HG02973 (cell line): ENCODE measurements at regions not wholly inside any gene's neighbourhood (a gene's known extent, or its start where the extent isn't known, plus 50 kb on each side); places are given as distances from the start of the nearest gene placed in this dataset.

Experiments used
- ATAC-seq: cut with Tn5 transposase; IDR thresholded peaks from one replicate; pipeline ENCODE4 v1.9.1; 2021; ENCODE audit warnings: moderate library complexity; ENCODE audit not compliant: unreplicated experiment

DNA sequence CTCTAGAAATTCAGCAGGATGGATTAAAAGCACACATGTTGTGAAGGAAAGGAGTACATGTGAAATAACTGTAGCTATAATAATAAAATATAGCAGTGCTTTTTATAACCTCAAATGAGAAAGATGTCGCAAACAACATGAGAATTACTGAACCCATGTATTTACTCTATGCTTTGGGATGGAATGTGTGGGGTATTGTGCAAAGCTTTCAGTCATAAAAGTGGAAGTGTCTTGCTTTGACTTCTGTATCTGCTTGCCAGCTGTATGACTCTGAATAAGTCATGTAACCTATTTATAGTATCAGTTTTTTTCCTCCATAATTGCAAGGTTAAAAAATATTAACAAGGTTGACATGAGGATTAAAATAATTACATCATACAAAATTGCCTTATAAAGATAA lies 519.3 kb upstream of the CADM2 start:
- no peak for ATAC-seq

DNA sequence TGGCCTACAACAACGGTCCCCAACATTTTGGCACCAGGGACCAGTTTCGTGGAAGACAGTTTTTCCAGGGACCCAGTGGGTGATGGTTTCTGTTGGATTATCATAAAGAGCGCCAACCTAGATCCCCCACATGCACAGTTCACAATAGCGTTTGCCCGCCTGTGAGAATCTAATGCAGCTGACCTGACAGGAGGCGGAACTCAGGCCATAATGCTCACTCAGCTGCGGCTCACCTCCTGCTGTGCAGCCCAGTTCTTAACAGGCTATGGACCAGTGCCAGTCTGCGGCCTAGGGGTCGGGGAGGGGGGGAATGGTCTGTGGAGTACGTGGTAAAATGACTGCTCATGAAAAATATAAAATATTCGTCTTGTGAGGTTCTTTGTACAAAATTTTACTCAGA lies 518.5 kb upstream of the CADM2 start:
- no peak for ATAC-seq

DNA sequence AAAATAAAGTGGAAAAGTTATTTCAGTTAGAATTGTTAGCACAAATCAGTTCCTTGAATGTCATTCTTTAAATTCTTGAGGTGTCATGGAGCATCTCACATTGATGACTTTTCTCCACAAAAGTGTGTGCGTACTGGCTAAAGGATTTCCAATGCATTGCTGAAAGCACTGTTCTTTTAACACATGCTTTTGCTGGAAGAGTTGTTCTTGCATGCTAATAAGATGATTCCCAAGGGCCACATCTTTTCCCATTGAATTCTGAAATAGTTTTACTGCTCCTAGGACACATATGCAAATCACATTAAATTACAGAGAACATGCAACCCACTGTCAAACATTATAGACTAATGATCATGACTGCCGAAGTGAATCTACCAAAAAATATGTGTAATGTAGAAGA lies 516.3 kb upstream of the CADM2 start:
- ATAC-seq, result no peak

DNA sequence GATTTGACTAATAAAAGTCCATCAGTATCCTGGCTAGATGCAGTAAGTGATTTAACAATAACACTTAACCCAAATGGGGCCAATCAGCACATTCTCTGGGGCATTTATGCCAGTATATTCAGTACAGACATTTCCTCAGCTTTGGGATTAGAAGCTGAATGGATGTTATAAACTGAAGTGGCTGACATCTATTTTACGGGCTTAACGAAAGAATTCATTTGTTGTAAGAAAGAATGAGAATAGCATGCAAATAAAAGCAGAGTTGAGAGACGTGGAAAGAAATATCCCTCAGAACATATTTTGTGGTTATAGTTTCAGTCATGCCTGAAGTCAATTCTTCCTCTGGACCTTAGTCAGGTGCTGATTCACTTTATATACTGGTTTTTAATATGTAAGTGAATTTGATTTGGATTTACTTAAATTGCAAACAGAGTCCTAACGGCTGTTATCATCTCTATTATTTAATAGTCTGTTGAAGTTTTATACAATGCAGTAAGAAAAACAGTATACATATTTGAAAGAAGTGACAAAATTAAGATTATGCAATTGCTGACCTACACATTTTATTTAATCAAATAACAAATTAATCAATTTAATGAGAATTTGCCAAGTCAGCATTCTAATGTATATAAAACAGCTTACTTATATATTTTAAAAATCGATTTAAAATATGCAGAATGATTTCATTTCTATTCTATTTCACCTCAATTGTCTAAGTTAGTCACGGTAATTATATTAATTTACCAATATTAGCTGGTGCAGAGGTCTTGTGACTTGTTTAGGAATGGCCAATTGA lies 513.9 kb upstream of the CADM2 start:
- ATAC-seq, result no peak

DNA sequence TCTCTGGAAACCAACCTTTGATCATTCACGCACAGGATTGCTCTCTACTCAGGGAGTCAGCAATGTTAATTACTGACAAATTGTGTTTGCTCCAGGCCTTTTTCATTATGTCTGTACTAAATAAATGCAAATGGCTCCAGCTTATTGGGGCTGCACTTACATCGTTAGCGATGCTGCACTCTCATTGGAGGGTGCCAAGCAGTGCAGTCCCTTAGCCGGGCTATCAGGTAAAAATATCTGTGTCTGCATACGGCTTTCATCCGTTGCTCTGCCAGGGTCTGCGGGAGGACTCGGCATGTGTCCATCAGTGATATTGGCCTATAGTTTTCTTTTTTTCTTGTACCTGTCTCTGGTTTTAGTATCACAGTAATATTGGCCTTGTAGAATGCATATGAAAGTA lies 471.5 kb upstream of the CADM2 start:
- ATAC-seq, result no peak

DNA sequence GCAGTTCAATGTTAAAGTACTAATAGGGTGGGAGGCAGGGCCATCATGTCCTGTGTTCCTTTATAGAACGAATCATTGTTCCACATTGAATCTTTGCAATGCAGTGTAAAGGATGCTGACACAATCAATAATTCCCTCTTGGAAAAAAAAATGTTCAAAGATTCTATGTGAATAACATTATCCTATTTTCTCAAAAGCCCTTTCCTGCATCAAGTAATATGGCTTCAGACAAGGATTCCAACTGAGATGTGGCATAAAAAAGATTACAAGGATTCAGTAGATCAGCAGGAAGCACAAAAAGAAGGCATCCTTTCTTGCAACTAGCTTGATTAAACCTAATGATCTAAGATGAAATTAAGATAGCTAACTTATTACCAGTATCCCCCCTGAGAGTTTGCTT lies 454.0 kb upstream of the CADM2 start:
- ATAC-seq, result no peak

DNA sequence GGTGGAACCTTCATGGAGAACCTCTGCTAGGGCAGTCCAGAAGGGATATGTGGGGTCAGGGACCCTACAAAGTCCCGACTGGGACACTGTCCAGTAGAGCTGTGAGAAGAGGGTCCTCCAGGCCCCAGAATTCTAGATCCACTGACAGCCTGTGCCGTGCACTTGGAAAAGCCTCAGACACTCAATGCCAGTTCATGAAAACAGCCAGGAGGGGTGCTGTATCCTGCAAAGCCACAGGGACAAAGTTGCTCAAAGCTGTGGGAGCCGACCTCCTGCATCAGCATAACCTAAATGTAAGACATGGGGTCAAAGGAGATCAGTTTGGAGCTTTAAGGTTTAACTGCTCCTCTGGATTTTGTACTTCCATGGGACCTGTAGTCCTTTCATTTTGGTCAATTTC lies 448.8 kb upstream of the CADM2 start:
- ATAC-seq, result no peak

DNA sequence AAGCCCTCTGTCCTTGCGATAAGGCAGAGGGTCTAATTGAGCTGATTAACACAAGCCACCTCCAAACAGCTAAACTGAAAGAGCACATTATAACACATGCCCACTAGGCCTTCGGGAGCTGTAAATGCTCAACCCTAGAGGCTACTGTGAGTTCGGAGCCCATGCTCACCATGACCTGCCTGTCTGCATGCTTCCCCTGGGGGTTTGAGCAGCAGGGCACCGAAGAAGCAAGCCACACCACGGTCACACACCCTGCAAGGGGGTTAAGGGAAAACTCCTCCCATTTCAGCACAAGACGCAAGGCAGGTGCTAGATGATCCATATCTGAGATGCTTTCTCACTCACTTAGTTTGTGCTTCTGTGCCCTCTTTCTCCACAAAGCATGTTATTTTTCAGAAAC lies 435.9 kb upstream of the CADM2 start:
- ATAC-seq, result no peak

DNA sequence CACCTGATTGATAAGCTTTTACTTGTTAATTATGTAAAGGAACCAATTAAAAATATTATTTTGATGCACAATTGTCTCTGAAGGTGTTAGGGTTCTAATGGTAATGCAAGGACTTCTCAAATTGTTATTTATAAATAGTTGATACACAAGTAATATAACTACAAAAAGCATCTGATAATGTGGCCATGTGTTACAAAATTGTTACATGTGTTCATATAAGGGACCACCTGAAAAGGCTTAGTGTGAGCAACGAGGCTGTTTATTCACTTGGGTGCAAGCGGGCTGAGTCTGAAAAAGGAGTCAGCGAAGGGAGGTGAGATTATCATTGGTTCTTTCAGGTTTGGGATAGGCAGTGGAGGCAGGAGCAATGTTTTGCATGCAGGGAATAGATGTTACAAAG lies 421.9 kb upstream of the CADM2 start:
- ATAC-seq, result no peak

DNA sequence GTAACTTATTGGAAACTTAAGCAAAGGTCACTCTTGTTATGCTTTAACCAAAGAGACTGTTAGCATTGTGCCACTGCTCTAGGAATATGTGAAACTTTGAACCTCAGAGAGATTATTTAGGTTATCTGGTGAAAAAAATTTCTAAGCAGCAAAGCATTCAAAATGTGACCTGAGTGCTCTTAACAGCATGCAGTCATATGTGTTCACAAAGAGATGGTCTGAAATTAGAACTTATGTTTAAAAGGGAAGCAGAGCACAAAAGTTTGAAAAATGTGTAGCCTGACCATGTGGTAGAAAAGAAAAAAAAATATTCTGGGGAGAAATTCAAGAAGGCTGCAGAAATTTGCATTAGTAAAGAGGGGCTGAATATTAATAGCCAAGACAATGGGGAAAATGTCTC lies 420.2 kb upstream of the CADM2 start:
- no peak for ATAC-seq

DNA sequence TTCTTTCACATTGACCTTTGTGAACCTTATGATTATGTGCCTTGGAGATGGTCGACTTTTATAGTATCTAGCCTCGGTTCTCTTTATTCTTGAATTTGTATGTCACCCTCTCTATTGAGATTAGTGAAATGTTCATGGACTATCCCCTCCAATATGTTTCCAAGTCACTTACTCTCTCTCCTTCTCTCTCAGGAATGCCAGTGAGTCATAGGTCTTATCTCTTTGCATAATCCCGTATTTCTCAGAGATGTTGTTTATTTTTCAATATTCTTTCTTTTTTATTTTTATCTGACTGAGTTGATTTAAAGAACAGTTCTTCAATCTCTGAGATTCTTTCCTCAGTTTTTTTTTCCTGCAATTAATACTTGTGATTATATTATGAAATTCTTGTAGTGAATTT lies 411.6 kb upstream of the CADM2 start:
- no peak for ATAC-seq

DNA sequence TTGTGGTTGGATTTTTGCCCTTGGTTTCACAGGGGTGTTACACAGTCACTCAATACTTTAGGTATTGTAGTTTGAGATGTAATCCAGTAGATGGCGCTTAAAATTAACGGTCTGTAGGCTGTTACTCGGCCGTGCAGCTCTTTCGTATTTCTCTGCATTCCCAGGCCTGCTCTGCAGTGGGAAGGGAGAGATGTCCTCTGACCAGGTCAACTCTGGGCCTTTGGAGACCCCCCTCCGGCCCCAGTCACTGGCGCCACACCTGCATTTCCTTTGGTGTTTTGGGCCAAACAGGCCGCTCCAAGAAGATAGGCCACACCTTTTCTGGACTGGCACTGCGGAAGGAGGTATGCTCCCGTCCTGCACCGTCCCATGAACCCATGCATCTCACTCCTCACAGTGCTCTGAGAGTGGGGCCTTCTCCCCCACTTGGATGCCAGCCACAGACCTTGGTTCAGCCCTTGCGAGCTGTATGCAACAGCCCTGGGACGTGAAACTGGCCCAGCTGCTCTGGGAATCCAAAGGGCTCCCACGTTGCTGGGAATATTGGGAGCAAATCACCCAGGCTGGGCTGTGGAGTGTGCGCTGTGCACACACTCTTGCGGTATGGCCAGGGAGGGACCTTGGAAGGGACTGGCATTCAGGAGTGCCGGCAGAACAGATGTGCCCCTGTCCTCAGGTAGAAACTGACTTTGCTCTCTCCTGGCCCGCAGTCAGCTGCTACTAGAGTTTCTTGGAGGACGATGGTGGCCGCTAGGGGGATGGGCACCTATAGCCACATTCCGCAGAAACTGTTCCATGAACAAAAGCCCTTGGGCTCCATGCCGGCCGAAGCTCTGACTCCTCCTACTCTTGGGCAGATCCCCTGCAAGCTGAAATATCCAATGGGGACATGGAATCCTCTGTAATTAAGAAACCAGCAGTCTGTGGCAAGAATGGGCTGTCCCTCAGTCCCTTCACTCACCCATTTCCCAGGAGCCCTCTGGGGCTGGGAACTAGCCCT lies 410.5 kb upstream of the CADM2 start:
- ATAC-seq, result peak; percentile 84

DNA sequence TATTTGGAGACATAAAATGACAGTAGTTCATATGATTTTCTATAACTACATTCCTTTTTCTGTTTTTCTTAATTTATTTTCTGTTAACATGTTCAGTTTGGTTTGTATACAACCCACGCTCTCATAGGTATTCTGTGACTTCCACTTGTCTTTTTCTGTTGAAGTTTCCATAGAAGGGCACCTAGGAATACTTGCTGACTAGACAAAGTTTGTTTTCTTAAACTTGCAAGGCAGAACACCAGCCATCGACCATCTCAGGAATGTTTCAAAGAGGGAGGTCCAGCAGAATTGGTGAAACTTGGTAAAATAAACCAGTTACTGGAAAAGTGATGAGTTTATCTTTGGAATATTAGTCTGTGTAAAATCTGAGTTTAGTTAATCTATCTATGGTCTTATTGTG lies 403.2 kb upstream of the CADM2 start:
- ATAC-seq, result no peak

DNA sequence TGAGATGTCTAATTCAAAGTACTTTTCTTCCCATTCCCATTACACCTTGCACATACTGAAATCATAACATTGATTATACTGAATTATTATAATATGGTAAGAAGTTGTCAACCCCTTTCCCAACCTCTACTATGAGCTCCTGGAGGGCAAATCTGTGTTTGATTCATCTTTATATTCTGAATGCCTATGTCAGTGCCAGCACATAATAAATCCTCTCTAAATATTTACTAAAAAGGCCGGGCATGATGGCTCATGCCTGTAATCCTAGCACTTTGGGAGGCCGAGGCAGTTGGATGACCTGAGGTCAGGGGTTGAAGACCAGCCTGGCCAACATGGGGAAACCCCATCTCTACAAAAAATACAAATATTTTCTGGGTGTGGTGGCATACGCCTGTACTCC lies 392.5 kb upstream of the CADM2 start:
- no peak for ATAC-seq

DNA sequence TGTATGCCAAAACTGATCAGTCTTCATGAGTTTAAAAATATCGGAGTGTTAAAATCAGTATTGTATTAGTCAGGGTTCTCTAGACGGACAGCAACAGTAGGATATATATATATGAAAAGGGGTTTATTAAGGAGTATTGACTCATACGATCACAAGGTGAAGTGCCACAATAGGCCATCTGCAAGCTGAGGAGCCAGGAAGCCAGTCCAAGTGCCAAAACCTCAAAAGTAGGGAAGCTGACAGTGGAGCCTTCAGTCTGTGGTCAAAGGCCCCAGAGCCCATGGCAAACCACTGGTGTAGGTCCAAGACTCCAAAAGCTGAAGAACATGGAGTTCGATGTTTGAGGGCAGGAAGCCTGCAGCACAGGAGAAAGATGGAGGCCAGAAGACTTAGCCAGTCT lies 391.0 kb upstream of the CADM2 start:
- ATAC-seq, result no peak

DNA sequence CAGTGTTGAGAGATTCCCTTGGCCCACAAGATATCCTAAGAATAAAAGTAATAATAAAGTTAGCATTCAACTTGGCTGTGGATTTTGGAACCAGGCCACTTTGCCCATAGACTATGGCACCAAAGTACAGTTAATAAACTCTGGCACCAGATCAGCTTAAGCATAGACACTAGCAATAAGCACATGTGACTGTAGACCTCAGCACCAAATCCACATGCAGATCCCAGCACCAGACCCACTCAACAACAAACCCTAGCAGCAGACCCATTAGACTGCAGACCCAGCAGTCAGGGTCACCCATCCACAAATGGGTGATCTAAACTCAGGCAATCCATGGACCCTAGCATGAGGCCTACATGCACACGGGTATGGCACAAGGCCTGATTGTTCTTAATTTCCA lies 384.8 kb upstream of the CADM2 start:
- no peak for ATAC-seq

DNA sequence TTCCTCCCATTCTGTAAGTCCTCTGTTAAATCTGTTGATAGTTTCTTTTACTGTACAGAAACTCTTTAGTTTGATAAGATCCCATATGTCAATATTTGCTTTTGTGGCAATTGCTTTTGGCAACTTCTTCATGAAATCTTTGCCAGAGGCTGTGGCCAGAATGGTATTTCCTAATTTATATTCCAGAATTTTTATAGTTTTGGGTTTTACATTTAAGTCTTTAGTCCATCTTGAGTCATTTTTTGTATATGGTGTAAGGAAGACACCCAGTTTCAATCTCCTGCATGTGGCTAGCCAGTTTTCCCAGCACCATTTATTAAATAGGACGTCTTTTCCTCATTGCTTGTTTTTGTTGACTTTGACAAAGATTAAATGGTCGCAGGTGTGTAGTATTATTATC lies 372.4 kb upstream of the CADM2 start:
- no peak for ATAC-seq

DNA sequence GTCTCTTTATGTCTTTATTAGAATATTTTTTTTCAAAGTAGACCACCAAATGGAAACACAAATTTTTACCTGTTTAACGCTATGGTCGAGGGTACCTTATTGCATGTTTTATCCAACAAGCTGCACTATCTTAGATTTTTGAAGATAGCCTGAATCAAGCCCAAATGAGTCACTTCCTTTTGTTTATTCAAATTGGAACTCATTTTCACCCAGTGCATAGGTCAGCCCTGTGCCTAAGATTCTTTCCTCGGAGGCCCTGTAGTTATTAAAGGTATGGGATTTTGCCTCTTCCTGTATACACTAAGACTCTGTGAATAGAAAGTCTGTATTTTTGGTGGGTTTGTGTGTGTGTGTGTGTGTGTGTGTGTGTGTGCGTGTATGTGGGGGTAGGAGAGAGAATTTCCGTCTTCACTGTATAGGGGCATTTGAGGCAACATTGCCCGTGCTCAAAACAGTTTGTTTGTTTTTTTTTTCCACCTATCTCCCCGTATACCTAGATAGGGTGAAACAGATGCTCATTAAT lies 358.0 kb upstream of the CADM2 start:
- ATAC-seq, result no peak

DNA sequence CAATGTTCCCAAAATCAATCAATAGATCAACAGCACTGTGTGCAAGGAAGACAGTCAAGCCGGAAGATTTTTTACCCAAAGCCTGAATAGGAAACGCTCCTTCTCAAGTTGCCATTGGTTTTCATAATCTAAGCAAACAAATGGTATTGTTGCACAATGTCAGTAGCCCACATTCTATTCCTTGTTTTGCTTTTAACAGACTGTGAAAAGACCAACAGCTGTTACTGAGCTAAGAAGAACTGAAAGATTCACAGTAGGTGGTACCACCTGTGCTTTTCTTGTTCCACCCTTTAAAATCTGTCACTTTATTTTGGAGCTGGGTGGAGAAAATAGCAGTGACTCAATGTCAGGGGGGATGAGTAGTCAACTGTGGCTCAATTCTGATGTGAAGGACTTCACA lies 357.5 kb upstream of the CADM2 start:
- ATAC-seq, result no peak

DNA sequence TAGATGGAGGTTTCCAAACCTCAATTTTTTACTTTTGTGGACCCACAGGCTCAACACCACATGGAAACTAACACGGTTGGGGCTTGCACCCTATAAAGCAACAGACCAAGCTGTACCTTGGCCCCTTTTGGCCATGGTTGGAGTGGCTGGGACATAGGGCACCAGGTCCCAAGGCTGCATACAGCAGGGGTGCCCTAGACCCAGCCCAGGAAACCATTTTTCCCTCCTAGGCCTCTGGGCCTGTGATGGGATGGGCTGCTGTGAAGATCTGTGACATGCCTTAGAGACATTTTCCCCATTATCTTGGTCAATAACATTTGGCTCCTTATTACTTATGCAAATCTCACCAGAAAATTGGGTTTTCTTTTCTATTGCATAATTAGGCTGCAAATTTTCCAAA lies 337.0 kb upstream of the CADM2 start:
- ATAC-seq, result no peak

DNA sequence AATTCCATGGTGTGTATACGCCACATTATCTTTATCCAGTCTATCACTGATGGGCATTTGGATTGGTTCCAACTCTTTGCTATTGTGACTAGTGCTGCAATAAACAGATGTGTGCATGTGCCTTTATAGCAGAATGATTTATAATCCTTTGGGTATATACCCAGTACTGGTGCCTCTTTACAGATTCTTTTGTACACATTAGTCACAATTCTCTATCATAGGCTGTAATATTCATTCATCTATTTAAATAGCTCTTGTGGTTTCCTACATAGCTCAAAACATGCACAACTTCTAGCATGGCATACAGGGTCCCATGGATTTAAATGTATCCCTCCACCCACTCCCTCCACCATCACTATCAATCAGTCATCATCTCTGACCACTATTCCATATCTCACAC lies 324.1 kb upstream of the CADM2 start:
- no peak for ATAC-seq

DNA sequence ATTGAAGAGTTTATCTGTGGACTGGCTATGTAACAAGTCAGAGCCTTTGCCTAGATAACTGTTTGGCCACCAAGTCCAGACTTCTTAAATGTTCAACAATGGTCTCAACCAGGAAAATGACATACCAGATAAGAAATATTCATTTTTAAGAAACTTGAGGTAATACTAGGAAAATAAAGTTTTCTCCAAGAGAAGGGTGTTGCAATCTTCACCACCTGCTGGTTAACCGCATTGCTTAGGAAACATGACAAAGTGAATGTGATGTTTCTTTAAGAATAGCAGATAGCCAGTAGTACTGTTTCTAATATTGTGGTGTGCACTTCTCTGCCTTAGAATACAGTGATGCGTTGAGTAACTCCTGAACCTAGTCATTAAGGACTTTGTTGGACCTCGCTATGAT lies 321.5 kb upstream of the CADM2 start:
- ATAC-seq, result no peak
